T-cell (primary cell): ENCODE measurements at regions not wholly inside any gene's neighbourhood (a gene's known extent, or its start where the extent isn't known, plus 50 kb on each side); places are given as distances from the start of the nearest gene placed in this dataset.
"Not testable (repeated sequence)": the region's sequence is repeated elsewhere in the genome, so short reads cannot be mapped to it uniquely, and the experiment has no call there.

ENCODE experiments used
- ATAC-seq, 4 experiments: fragments of 200-7000 bp in 3 of 4; fragments of 150-1000 bp in 1 of 4; cut with Tn5 transposase; replicated peaks in 1 of 4; 1 replicate in 3 of 4; 2 replicates in 1 of 4; pipeline ENCODE4 v1.10.0; 2021; ENCODE audit warnings: moderate library complexity in 3 of 4, mild to moderate bottlenecking in 2 of 4, moderate number of reproducible peaks in 1 of 4
- CTCF ChIA-PET, 2 donors: fragments of 300-600 bp; sonication (Branson Sonifier 250); formaldehyde crosslinking; loops; one replicate each; lab custom pipeline; 2022; ENCODE audit warnings: antibody characterized with exemption in 2 of 2; lab: Charles Lee
- POLR2A ChIA-PET, 2 donors: fragments of 300-600 bp; sonication (Branson Sonifier 250); formaldehyde crosslinking; loops; one replicate each; lab custom pipeline; 2022; ENCODE audit warnings: antibody characterized with exemption in 2 of 2; lab: Charles Lee
- DNase-seq, 35 experiments: peaks; one replicate each; pipeline versions ENCODE4 v3.0.0 to v3.0.0-alpha.2; 2013 to 2023
- H3K27ac ChIP-seq: one replicate; pipeline ENCODE4 v1.5.1; 2013; ENCODE audit warnings: low read length
- H3K27me3 ChIP-seq, 2 experiments: replicated peaks in 1 of 2; 1 replicate in 1 of 2; 2 replicates in 1 of 2; pipeline versions ENCODE4 v1.6.1 to v1.7.0; 2013; ENCODE audit warnings: low read length in 1 of 2, mixed read lengths in 1 of 2; ENCODE audit not compliant: control insufficient read depth in 2 of 2, insufficient read depth in 2 of 2; ENCODE audit errors: extremely low read depth in 1 of 2
- H3K36me3 ChIP-seq, 2 donors: 1 replicate in 1 of 2; 2 replicates in 1 of 2; pipeline versions ENCODE4 v1.6.1 to v1.7.0; 2013; ENCODE audit warnings: low read length in 1 of 2; ENCODE audit not compliant: control insufficient read depth in 2 of 2, insufficient read depth in 1 of 2; ENCODE audit errors: extremely low read depth in 1 of 2
- H3K4me1 ChIP-seq, 2 experiments: 1 replicate in 1 of 2; 2 replicates in 1 of 2; pipeline versions ENCODE4 v1.6.1 to v1.7.0; 2013; ENCODE audit warnings: low read length in 2 of 2, mixed read lengths in 1 of 2; ENCODE audit not compliant: insufficient read depth in 2 of 2, control insufficient read depth in 1 of 2; ENCODE audit errors: extremely low read depth in 1 of 2
- H3K4me3 ChIP-seq, 2 donors: 1 replicate in 1 of 2; 2 replicates in 1 of 2; pipeline versions ENCODE4 v1.5.1 to v1.7.0; 2013; ENCODE audit warnings: mild to moderate bottlenecking in 2 of 2, low read length in 1 of 2, moderate library complexity in 1 of 2; ENCODE audit not compliant: control insufficient read depth in 1 of 2; ENCODE audit errors: extremely low read depth in 1 of 2
- H3K9me3 ChIP-seq: 2 replicates; pipeline ENCODE4 v1.7.0; 2013
- H3K27ac Mint-ChIP-seq, 2 donors: one replicate each; pipeline ENCODE4 v1.8.0; 2020 to 2021; ENCODE audit warnings: mild to moderate bottlenecking in 2 of 2, mixed read lengths in 2 of 2
- H3K27me3 Mint-ChIP-seq, 2 donors: one replicate each; pipeline ENCODE4 v1.8.0; 2021 to 2022; ENCODE audit warnings: mixed read lengths in 2 of 2
- H3K36me3 Mint-ChIP-seq: one replicate; pipeline ENCODE4 v1.8.0; 2021; ENCODE audit warnings: mixed read lengths
- H3K4me1 Mint-ChIP-seq, 3 donors: one replicate each; pipeline ENCODE4 v1.8.0; 2020 to 2022; ENCODE audit warnings: mixed read lengths in 3 of 3, mild to moderate bottlenecking in 1 of 3
- H3K4me3 Mint-ChIP-seq, 3 donors: one replicate each; pipeline ENCODE4 v1.8.0; 2020 to 2022; ENCODE audit warnings: mild to moderate bottlenecking in 3 of 3, mixed read lengths in 3 of 3, moderate library complexity in 3 of 3
- H3K9me3 Mint-ChIP-seq, 3 donors: one replicate each; pipeline ENCODE4 v1.8.0; 2020 to 2022; ENCODE audit warnings: mixed read lengths in 3 of 3
- WGBS: methylation state at CpG from one replicate; pipeline ENCODE4 v1.1.5; 2013; ENCODE audit warnings: missing lambda C conversion rate; ENCODE audit not compliant: insufficient coverage; 5-methylcytosine and 5-hydroxymethylcytosine counted together

GRCh38 chr4:131635191-131635590, 1513.9 kb upstream of the PCDH10 start:
- H3K4me3 Mint-ChIP-seq, result no peak overlapping the region

GRCh38 chr4:131638781-131639180, 1510.3 kb upstream of the PCDH10 start:
- H3K9me3 ChIP-seq, result no peaks in the 10 kb centered on the region
- H3K4me3 ChIP-seq, result no peak overlapping the region
- ATAC-seq, result no peak
- H3K36me3 ChIP-seq, result no peaks in the 10 kb centered on the region
- H3K27me3 ChIP-seq, result no peaks in the 10 kb centered on the region
- no peaks in the 10 kb centered on the region for H3K4me1 ChIP-seq
- CTCF ChIA-PET, result no interaction called here
- no peak for DNase-seq
- no peak overlapping the region for H3K27ac ChIP-seq
- POLR2A ChIA-PET, result no interaction called here
- WGBS, result no CpG with 5 or more reads among the region's 2 CpGs
- no peaks in the 10 kb centered on the region for H3K27me3 Mint-ChIP-seq
- H3K4me1 Mint-ChIP-seq, result no peaks in the 10 kb centered on the region
- H3K4me3 Mint-ChIP-seq, result no peak overlapping the region
- no peaks in the 10 kb centered on the region for H3K36me3 Mint-ChIP-seq
- H3K27ac Mint-ChIP-seq, result no peak overlapping the region
- peaks cover 12 to 45% (median 30%) of the 10 kb centered on the region in 3 donors for H3K9me3 Mint-ChIP-seq

More at GRCh38 chr4:131635191-131635590, 1513.9 kb upstream of the PCDH10 start:
- H3K4me3 ChIP-seq, result no peak overlapping the region
- no peak overlapping the region for H3K27ac ChIP-seq
- H3K27me3 ChIP-seq, result no peaks in the 10 kb centered on the region
- no peaks in the 10 kb centered on the region for H3K36me3 Mint-ChIP-seq
- ChIA-PET POLR2A (no interaction called here), CTCF (no interaction called here)
- H3K4me1 ChIP-seq, result no peaks in the 10 kb centered on the region
- no peak for ATAC-seq
- no peaks in the 10 kb centered on the region for H3K4me1 Mint-ChIP-seq
- no peaks in the 10 kb centered on the region for H3K9me3 ChIP-seq
- H3K9me3 Mint-ChIP-seq, result peaks cover 13 to 41% (median 32%) of the 10 kb centered on the region in 3 donors
- no peak overlapping the region for H3K27ac Mint-ChIP-seq
- H3K36me3 ChIP-seq, result no peaks in the 10 kb centered on the region
- H3K27me3 Mint-ChIP-seq, result no peaks in the 10 kb centered on the region
- DNase-seq, result no peak

GRCh38 chr4:131644619-131645018, 1504.5 kb upstream of the PCDH10 start:
- no peak overlapping the region for H3K27ac Mint-ChIP-seq
- Histone ChIP-seq H3K36me3 (no peaks in the 10 kb centered on the region), H3K9me3 (no peaks in the 10 kb centered on the region), H3K4me1 (no peaks in the 10 kb centered on the region), H3K27ac (no peak overlapping the region), H3K4me3 (no peak overlapping the region), H3K27me3 (no peaks in the 10 kb centered on the region)
- DNase-seq, result no peak
- ChIA-PET POLR2A (no interaction called here), CTCF (interaction anchor here in 1 of 2 donors (0.6 kb wide), 1 partner anchor 9 kb away, joined by 3 read pairs; no protein-coding TSS in a partner anchor)
- ATAC-seq, result no peak
- peaks cover 4 to 23% (median 9%) of the 10 kb centered on the region in 3 donors for H3K9me3 Mint-ChIP-seq
- no peaks in the 10 kb centered on the region for H3K36me3 Mint-ChIP-seq
- H3K4me3 Mint-ChIP-seq, result no peak overlapping the region
- H3K4me1 Mint-ChIP-seq, result no peaks in the 10 kb centered on the region
- no CpG with 5 or more reads among the region's 1 CpG for WGBS
- H3K27me3 Mint-ChIP-seq, result no peaks in the 10 kb centered on the region

- Mint-ChIP-seq H3K9me3 (peaks cover 3 to 13% (median 6%) of the 10 kb centered on the region in 3 donors), H3K27ac (no peak overlapping the region), H3K27me3 (no peaks in the 10 kb centered on the region), H3K4me3 (no peak overlapping the region), H3K4me1 (no peaks in the 10 kb centered on the region), H3K36me3 (no peaks in the 10 kb centered on the region)
- WGBS, result 83% methylated on average over 1 of the region's 2 CpGs
- CTCF ChIA-PET, result no interaction called here
- ATAC-seq, result no peak
- POLR2A ChIA-PET, result no interaction called here
- no peaks in the 10 kb centered on the region for H3K9me3 ChIP-seq
- H3K36me3 ChIP-seq, result no peaks in the 10 kb centered on the region
- H3K4me1 ChIP-seq, result no peaks in the 10 kb centered on the region
- no peak overlapping the region for H3K4me3 ChIP-seq
- no peak for DNase-seq
- no peaks in the 10 kb centered on the region for H3K27me3 ChIP-seq
- no peak overlapping the region for H3K27ac ChIP-seq
Observed at GRCh38 chr4:131649227-131649626, 1499.9 kb upstream of the PCDH10 start.

GRCh38 chr4:131650951-131651350, 1498.1 kb upstream of the PCDH10 start:
- Histone ChIP-seq H3K36me3 (no peaks in the 10 kb centered on the region), H3K27ac (no peak overlapping the region), H3K9me3 (no peaks in the 10 kb centered on the region), H3K4me1 (no peaks in the 10 kb centered on the region), H3K27me3 (no peaks in the 10 kb centered on the region), H3K4me3 (no peak overlapping the region)
- no peaks in the 10 kb centered on the region for H3K36me3 Mint-ChIP-seq
- ChIA-PET POLR2A (no interaction called here), CTCF (no interaction called here)
- DNase-seq (no peak), ATAC-seq (no peak)
- H3K4me3 Mint-ChIP-seq, result no peak overlapping the region
- no CpG with 5 or more reads among the region's 2 CpGs for WGBS
- H3K4me1 Mint-ChIP-seq, result no peaks in the 10 kb centered on the region
- H3K9me3 Mint-ChIP-seq, result peaks cover 3 to 6% (median 5%) of the 10 kb centered on the region in 3 donors
- no peak overlapping the region for H3K27ac Mint-ChIP-seq
- H3K27me3 Mint-ChIP-seq, result no peaks in the 10 kb centered on the region

- 67% methylated on average over 1 of the region's 3 CpGs for WGBS
- H3K4me1 Mint-ChIP-seq, H3K4me1 ChIP-seq, H3K27ac ChIP-seq, H3K27me3 Mint-ChIP-seq, ATAC-seq, H3K9me3 ChIP-seq, H3K36me3 Mint-ChIP-seq, H3K4me3 Mint-ChIP-seq, H3K27me3 ChIP-seq, H3K4me3 ChIP-seq, CTCF ChIA-PET, H3K36me3 ChIP-seq, POLR2A ChIA-PET, H3K27ac Mint-ChIP-seq, DNase-seq: not testable (repeated sequence)
- peaks cover 7 to 19% (median 10%) of the 10 kb centered on the region in 3 donors for H3K9me3 Mint-ChIP-seq
Observed at GRCh38 chr4:131683314-131683713, 1465.8 kb upstream of the PCDH10 start.

GRCh38 chr4:131721883-131722282, 1427.2 kb upstream of the PCDH10 start:
- H3K9me3 Mint-ChIP-seq, result peaks cover 0 to 5% (median 4%) of the 10 kb centered on the region in 3 donors
- H3K4me1 Mint-ChIP-seq, result no peaks in the 10 kb centered on the region
- no peak overlapping the region for H3K4me3 Mint-ChIP-seq
- H3K36me3 ChIP-seq, result no peaks in the 10 kb centered on the region
- H3K27me3 Mint-ChIP-seq, result no peaks in the 10 kb centered on the region
- 80% methylated on average over 1 of the region's 2 CpGs for WGBS
- no peak overlapping the region for H3K27ac ChIP-seq
- H3K27me3 ChIP-seq, result no peaks in the 10 kb centered on the region
- H3K36me3 Mint-ChIP-seq, result no peaks in the 10 kb centered on the region
- ChIA-PET POLR2A (no interaction called here), CTCF (no interaction called here)
- H3K4me3 ChIP-seq, result no peak overlapping the region
- ATAC-seq (no peak), DNase-seq (no peak)
- no peak overlapping the region for H3K27ac Mint-ChIP-seq
- H3K4me1 ChIP-seq, result no peaks in the 10 kb centered on the region
- H3K9me3 ChIP-seq, result no peaks in the 10 kb centered on the region
